ENCODE measurements at regions not wholly inside any gene's neighbourhood (a gene's known extent, or its start where the extent isn't known, plus 50 kb on each side); places are given as distances from the start of the nearest gene placed in this dataset.

- no peak for ATAC-seq (ENCODE audit: low read depth)
- H4K8ac ChIP-seq (ENCODE audit: low read depth in 2 of 2, low read length in 2 of 2), result no peak overlapping the region; a peak in 1 of 4 replicates
- H2BK15ac ChIP-seq (ENCODE audit: low read depth, low read length), result no peak overlapping the region
- dilution Hi-C loops (cut with HindIII; ENCODE audit: low sequenced_read_pairs, unreplicated experiment) (no loop called here), intact Hi-C loops (cut with micrococcal nuclease) (no loop called here), in situ Hi-C loops (cut with MboI; ENCODE audit: low sequenced_read_pairs) (no loop called here)
- DNase-seq, result no peak
- H3K4me1 ChIP-seq (ENCODE audit: control insufficient read depth, insufficient read depth, low read length), result peaks cover 11% of the 10 kb centered on the region
- no peak overlapping the region; the same call in 1 of the 2 replicates for H2BK120ac ChIP-seq (ENCODE audit: low read depth, low read length)
- no peak overlapping the region for H2AK5ac ChIP-seq (ENCODE audit: low read depth, low read length)
- H2AK9ac ChIP-seq (replicated peaks; ENCODE audit: low read depth, low read length, poor library complexity), result no peak overlapping the region
- H3K27ac ChIP-seq (ENCODE audit: insufficient read depth, low read length), result no peak overlapping the region
- no peaks in the 10 kb centered on the region for H3K79me1 ChIP-seq (ENCODE audit: low read depth in 1 of 2, low read length in 2 of 2)
- H3K18ac ChIP-seq (ENCODE audit: low read depth, low read length), result no peak overlapping the region
- H2BK5ac ChIP-seq (ENCODE audit: low read depth, low read length, poor library complexity, severe bottlenecking), result no peak overlapping the region
- POLR2A ChIA-PET (ENCODE audit: unreplicated experiment), result no interaction called here
- H4K5ac ChIP-seq (ENCODE audit: low read depth, low read length), result no peak overlapping the region
- no peaks in the 10 kb centered on the region for H3K36me3 ChIP-seq (ENCODE audit: control insufficient read depth, insufficient read depth, low read length)
- no peak overlapping the region for H2AFZ ChIP-seq (replicated peaks; ENCODE audit: low read length, poor library complexity)
- no peak overlapping the region for H3K4me2 ChIP-seq (ENCODE audit: low read depth, low read length)
- H3K23ac ChIP-seq (ENCODE audit: low read depth, low read length), result no peak overlapping the region
- no peaks in the 10 kb centered on the region for H4K20me1 ChIP-seq (ENCODE audit: insufficient read depth, low read length)
- H3K14ac ChIP-seq (replicated peaks; ENCODE audit: low read depth, low read length), result no peak overlapping the region
- no peaks in the 10 kb centered on the region for H3K27me3 ChIP-seq (ENCODE audit: control insufficient read depth, insufficient read depth, low read length)
- peaks cover 8% of the 10 kb centered on the region for H3K9me1 ChIP-seq (ENCODE audit: insufficient read depth, low read length)
- no peak overlapping the region for H3K4me3 ChIP-seq (ENCODE audit: insufficient read depth, low read depth, low read length)
- peak overlapping the region; percentile 23; the same call in 1 of the 2 replicates for H2BK20ac ChIP-seq (ENCODE audit: low read depth, low read length)
- H4K91ac ChIP-seq (ENCODE audit: insufficient read depth, low read depth, low read length), result no peak overlapping the region
- no TSS peak for BruUV-seq (replicated peaks)
- TF ChIP-seq CHD1 (IDR thresholded peaks at IDR 0.05; ENCODE audit: low read depth, low read length) (no peak), MAFK (IDR thresholded peaks at IDR 0.05; ENCODE audit: low read depth, low read length) (no peak), BHLHE40 (IDR thresholded peaks at IDR 0.05; ENCODE audit: low read depth, low read length) (no peak), FOS (IDR thresholded peaks at IDR 0.05; ENCODE audit: low read depth, low read length) (no peak), USF2 (IDR thresholded peaks at IDR 0.05; ENCODE audit: low read depth, low read length) (no peak), ELK1 (IDR thresholded peaks at IDR 0.05; ENCODE audit: borderline replicate concordance, low read depth, low read length) (no peak), RAD21 (IDR thresholded peaks at IDR 0.05; ENCODE audit: low read length) (no peak), CTCF (conservative IDR thresholded peaks at IDR 0.05; ENCODE audit: low read depth, low read length) (no peak), CEBPB (IDR thresholded peaks at IDR 0.05; ENCODE audit: low read depth, low read length) (no peak)
- WGBS, 2 experiments (ENCODE audit: extremely low coverage in 2 of 2, insufficient read length in 1 of 2), result 84% methylated on average over 4 of the region's 5 CpGs; no CpG with 5 or more reads in 1 of the 2 experiments
- no peak overlapping the region for H3K4ac ChIP-seq (ENCODE audit: low read depth, low read length)
- H3K9ac ChIP-seq (ENCODE audit: low read depth, low read length), result no peak overlapping the region
- CTCF ChIA-PET, result interaction anchor here (0.7 kb wide), 1 partner anchor 66 kb away, joined by 4 read pairs; no protein-coding TSS in a partner anchor
- H3K56ac ChIP-seq (ENCODE audit: extremely low read depth, insufficient read depth, low read length), result no peak overlapping the region
- H3K9me3 ChIP-seq (ENCODE audit: control insufficient read depth, insufficient read depth, low read length), result no peaks in the 10 kb centered on the region
Measured at GRCh38 chr13:73171271-73171682, 112.5 kb downstream of the KLF5 start.
